Iris pigment epithelial cell (primary cell): ENCODE measurements at regions not wholly inside any gene's neighbourhood (a gene's known extent, or its start where the extent isn't known, plus 50 kb on each side); places are given as distances from the start of the nearest gene placed in this dataset.

Experiments
- DNase-seq: peaks from one replicate; pipeline ENCODE4 v3.0.0-alpha.2; 2011; ENCODE audit warnings: low read depth

GRCh38 chr4:135319685-135320084 lies 1118.1 kb upstream of the PABPC4L start:
- peak; percentile 3 for DNase-seq

GRCh38 chr4:135316266-135316779 lies 1114.7 kb upstream of the PABPC4L start:
- DNase-seq = no peak

- DNase-seq = no peak
Observed at GRCh38 chr4:135290136-135290535, 1088.5 kb upstream of the PABPC4L start.

GRCh38 chr4:135283934-135284333 lies 1082.3 kb upstream of the PABPC4L start:
- no peak for DNase-seq

GRCh38 chr4:135282676-135283075 lies 1081.1 kb upstream of the PABPC4L start:
- DNase-seq = no peak

- no peak for DNase-seq
Observed at GRCh38 chr4:135281230-135281629, 1079.6 kb upstream of the PABPC4L start.

GRCh38 chr4:135277980-135278315 lies 1076.4 kb upstream of the PABPC4L start:
- no peak for DNase-seq

- DNase-seq = peak; percentile 66
Observed at GRCh38 chr4:135277068-135277979, 1075.7 kb upstream of the PABPC4L start.

GRCh38 chr4:135274416-135274815 lies 1072.8 kb upstream of the PABPC4L start:
- no peak for DNase-seq

- DNase-seq = no peak
Observed at GRCh38 chr4:135269125-135269890, 1067.7 kb upstream of the PABPC4L start.

GRCh38 chr4:135268369-135268768 lies 1066.8 kb upstream of the PABPC4L start:
- no peak for DNase-seq

- DNase-seq = no peak
Observed at GRCh38 chr4:135267148-135267865, 1065.7 kb upstream of the PABPC4L start.

- DNase-seq = peak; percentile 39
Observed at GRCh38 chr4:135256111-135256510, 1054.5 kb upstream of the PABPC4L start.

- DNase-seq = no peak
Observed at GRCh38 chr4:135250040-135250439, 1048.5 kb upstream of the PABPC4L start.

- DNase-seq = no peak
Observed at GRCh38 chr4:135249024-135249423, 1047.4 kb upstream of the PABPC4L start.

- DNase-seq = peak; percentile 21
Observed at GRCh38 chr4:135244696-135245095, 1043.1 kb upstream of the PABPC4L start.

GRCh38 chr4:135244056-135244455 lies 1042.5 kb upstream of the PABPC4L start:
- peak; percentile 11 for DNase-seq

GRCh38 chr4:135240796-135241195 lies 1039.2 kb upstream of the PABPC4L start:
- DNase-seq = peak; percentile 66

GRCh38 chr4:135239964-135240363 lies 1038.4 kb upstream of the PABPC4L start:
- peak; percentile 19 for DNase-seq

GRCh38 chr4:135238940-135239339 lies 1037.4 kb upstream of the PABPC4L start:
- no peak for DNase-seq

GRCh38 chr4:135236048-135236447 lies 1034.5 kb upstream of the PABPC4L start:
- DNase-seq = no peak

GRCh38 chr4:135227842-135228241 lies 1026.3 kb upstream of the PABPC4L start:
- no peak for DNase-seq
